GM12874 (cell line): ENCODE measurements at regions not wholly inside any gene's neighbourhood (a gene's known extent, or its start where the extent isn't known, plus 50 kb on each side); places are given as distances from the start of the nearest gene placed in this dataset.

Source experiments
- TF ChIP-seq, protein P1 (sequence below): IDR thresholded peaks from 2 replicates; pipeline ENCODE4 v1.5.1; 2011; ENCODE audit warnings: low read depth, mild to moderate bottlenecking, control low read depth, low read length, moderate library complexity; ENCODE audit not compliant: insufficient read depth

DNA sequence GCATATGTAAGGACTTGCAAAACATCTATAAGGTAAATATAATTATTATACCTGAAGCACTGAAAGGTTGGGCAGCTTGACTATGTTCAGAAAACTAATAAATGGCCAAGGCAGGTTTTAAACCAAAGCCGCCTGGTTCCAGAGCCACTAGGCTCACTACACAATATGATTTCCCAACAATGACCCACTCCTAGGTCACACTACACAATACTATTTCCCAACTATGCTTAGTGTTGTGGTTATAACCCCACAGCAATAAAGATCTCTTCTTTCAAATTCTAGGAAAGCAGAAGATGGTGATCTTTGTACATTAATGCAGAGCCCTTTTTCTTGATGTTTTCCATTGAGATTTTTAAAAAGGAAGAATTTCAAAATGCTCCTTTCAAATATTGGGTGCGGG, 180.4 kb downstream of the CYRIA start:
- TF ChIP-seq, protein P1, sequence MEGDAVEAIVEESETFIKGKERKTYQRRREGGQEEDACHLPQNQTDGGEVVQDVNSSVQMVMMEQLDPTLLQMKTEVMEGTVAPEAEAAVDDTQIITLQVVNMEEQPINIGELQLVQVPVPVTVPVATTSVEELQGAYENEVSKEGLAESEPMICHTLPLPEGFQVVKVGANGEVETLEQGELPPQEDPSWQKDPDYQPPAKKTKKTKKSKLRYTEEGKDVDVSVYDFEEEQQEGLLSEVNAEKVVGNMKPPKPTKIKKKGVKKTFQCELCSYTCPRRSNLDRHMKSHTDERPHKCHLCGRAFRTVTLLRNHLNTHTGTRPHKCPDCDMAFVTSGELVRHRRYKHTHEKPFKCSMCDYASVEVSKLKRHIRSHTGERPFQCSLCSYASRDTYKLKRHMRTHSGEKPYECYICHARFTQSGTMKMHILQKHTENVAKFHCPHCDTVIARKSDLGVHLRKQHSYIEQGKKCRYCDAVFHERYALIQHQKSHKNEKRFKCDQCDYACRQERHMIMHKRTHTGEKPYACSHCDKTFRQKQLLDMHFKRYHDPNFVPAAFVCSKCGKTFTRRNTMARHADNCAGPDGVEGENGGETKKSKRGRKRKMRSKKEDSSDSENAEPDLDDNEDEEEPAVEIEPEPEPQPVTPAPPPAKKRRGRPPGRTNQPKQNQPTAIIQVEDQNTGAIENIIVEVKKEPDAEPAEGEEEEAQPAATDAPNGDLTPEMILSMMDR: no peak

- TF ChIP-seq, protein P1: no peak
Observed at GRCh38 chr2:16482460-16482859, 183.2 kb downstream of the CYRIA start.

DNA sequence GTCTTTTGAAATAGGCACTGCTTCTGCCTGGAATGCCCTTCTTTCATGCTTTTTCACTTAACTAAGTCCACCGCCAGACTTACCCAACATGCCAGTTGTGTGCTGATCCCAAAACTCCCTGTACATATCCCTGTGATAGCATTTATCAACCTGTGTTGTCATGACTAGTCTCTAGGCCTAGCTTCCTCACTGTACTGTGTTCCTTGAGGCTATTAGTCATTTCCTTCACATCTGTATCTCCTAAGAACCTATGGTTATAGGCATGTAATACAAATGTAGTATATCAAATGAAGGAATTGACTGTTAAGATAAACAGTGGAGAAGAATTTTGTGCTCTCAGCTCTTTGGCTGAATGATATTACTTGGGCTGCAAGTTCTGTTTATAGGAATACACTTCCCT, 184.3 kb downstream of the CYRIA start:
- TF ChIP-seq, protein P1: no peak

GRCh38 chr2:16479721-16480120, 185.9 kb downstream of the CYRIA start:
- TF ChIP-seq, protein P1: no peak

DNA sequence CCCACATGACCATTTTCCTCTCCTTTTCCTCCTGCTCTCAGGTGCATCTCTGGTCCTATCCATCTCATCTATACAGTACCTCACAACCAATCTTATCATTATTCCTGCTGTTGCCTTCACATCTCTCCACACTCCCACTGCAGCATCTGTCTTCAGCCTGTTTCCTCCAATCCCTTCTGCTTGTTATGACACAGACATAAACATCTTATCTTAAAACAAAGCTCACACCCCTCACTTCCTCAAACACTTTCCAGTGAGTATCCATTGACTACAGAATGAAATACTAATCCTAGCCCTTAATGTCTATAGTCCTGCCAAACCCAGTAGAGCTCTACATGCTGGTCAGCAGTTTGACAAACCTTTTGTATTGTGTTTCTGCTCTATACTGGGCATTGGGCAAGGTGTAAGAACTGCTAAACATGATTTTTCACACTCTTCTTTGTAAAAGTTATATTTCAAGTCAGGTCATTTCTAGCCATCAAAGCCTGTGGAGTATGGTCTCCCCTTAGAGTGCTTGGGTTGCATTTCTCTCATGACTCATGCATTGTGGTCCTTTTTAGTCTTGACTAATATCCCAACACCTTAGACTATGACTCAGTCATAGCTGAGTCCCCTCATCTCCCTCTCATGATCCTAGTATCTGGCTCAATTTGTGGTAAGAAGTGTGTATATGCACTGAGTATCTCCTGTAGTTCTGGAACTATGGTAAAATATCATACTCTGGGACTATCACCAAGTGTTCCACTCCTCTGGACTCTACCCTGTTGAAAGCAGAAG, 187.0 kb downstream of the CYRIA start:
- TF ChIP-seq, protein P1: no peak

GRCh38 chr2:16477648-16478047, 188.0 kb downstream of the CYRIA start:
- TF ChIP-seq, protein P1: no peak

- TF ChIP-seq, protein P1: no peak
Observed at GRCh38 chr2:16476866-16477265, 188.8 kb downstream of the CYRIA start.
